Testis (tissue), 2 donors: ENCODE measurements at regions not wholly inside any gene's neighbourhood (a gene's known extent, or its start where the extent isn't known, plus 50 kb on each side); places are given as distances from the start of the nearest gene placed in this dataset.

Source experiments
- DNase-seq: peaks from one replicate; pipeline ENCODE4 v3.0.0-alpha.2; 2019
- H3K27ac ChIP-seq, 2 donors: fragments of 200-600 bp; sonication (generic); one replicate each; pipeline ENCODE4 v1.5.1; 2019
- H3K27me3 ChIP-seq: fragments of 200-600 bp; sonication (generic); one replicate; pipeline ENCODE4 v1.5.1; 2019
- H3K36me3 ChIP-seq: fragments of 200-600 bp; sonication (generic); one replicate; pipeline ENCODE4 v1.5.1; 2017; ENCODE audit warnings: low read depth; ENCODE audit errors: missing control alignments
- H3K4me1 ChIP-seq: fragments of 200-600 bp; sonication (generic); one replicate; pipeline ENCODE4 v1.5.1; 2019
- H3K4me3 ChIP-seq, 2 donors: fragments of 200-600 bp; sonication (generic); one replicate each; pipeline ENCODE4 v1.5.1; 2017 to 2019
- H3K9me3 ChIP-seq: fragments of 200-600 bp; sonication (generic); one replicate; pipeline ENCODE4 v1.5.1; 2017
- CTCF ChIP-seq, 3 experiments: fragments of 450-650 bp in 2 of 3; fragments of 200-600 bp in 1 of 3; sonication (generic) in 1 of 3; IDR thresholded peaks; one replicate each; pipeline ENCODE4 v1.5.1; 2016 to 2019; ENCODE audit warnings: antibody characterized with exemption in 3 of 3, mild to moderate bottlenecking in 2 of 3, moderate library complexity in 1 of 3
- POLR2A ChIP-seq: fragments of 450-650 bp; IDR thresholded peaks from one replicate; pipeline ENCODE4 v1.6.1; 2017; ENCODE audit warnings: antibody characterized with exemption, mild to moderate bottlenecking, moderate library complexity
- WGBS, 2 donors: methylation state at CpG; one replicate each; pipeline ENCODE4 v1.1.5; 2018; 5-methylcytosine and 5-hydroxymethylcytosine counted together
- intact Hi-C: fragments of 100-400 bp; cut with DNase I; formaldehyde crosslinking; loops from one replicate; pipeline ENCODE4 v1.15.1; 2023; ENCODE audit warnings: low total_unique reads

- Histone ChIP-seq H3K27ac (no peak overlapping the region), H3K4me3 (no peak overlapping the region), H3K9me3 (no peaks in the 10 kb centered on the region), H3K4me1 (no peaks in the 10 kb centered on the region), H3K27me3 (no peaks in the 10 kb centered on the region), H3K36me3 (no peaks in the 10 kb centered on the region)
- no peak for DNase-seq
- intact Hi-C loops = no loop called here
- TF ChIP-seq POLR2A (no peak), CTCF (IDR thresholded peaks at IDR 0.05) (no peak)
- WGBS, 2 donors = 58 to 68% methylated on average over 7 of the region's 7 CpGs
Measured at GRCh38 chr13:107563099-107563925, 652.0 kb downstream of the LIG4 start.

- H3K4me3 ChIP-seq = no peak overlapping the region
- no peaks in the 10 kb centered on the region for H3K4me1 ChIP-seq
- 59 to 64% methylated on average over 5 of the region's 5 CpGs for WGBS, 2 donors
- intact Hi-C loops = no loop called here
- DNase-seq = no peak
- no peak for TF ChIP-seq POLR2A
- TF ChIP-seq CTCF (IDR thresholded peaks at IDR 0.05) = no peak
- H3K9me3 ChIP-seq = no peaks in the 10 kb centered on the region
- H3K27ac ChIP-seq = no peak overlapping the region
- no peaks in the 10 kb centered on the region for H3K27me3 ChIP-seq
- H3K36me3 ChIP-seq = no peaks in the 10 kb centered on the region
Measured at GRCh38 chr13:107562203-107562602, 653.1 kb downstream of the LIG4 start.

- intact Hi-C loops = no loop called here
- no peak for DNase-seq
- H3K27me3 ChIP-seq = no peaks in the 10 kb centered on the region
- no peak for TF ChIP-seq CTCF (IDR thresholded peaks at IDR 0.05)
- no peak for TF ChIP-seq POLR2A
- H3K27ac ChIP-seq = no peak overlapping the region
- H3K4me1 ChIP-seq = no peaks in the 10 kb centered on the region
- no peaks in the 10 kb centered on the region for H3K36me3 ChIP-seq
- no peak overlapping the region for H3K4me3 ChIP-seq
- no peaks in the 10 kb centered on the region for H3K9me3 ChIP-seq
- WGBS, 2 donors = 54 to 64% methylated on average over 5 of the region's 5 CpGs
Measured at GRCh38 chr13:107554460-107554859, 660.9 kb downstream of the LIG4 start.

- intact Hi-C loops = no loop called here
- no peak overlapping the region for H3K4me3 ChIP-seq
- H3K27ac ChIP-seq = no peak overlapping the region
- H3K36me3 ChIP-seq = no peaks in the 10 kb centered on the region
- DNase-seq = no peak
- no peaks in the 10 kb centered on the region for H3K4me1 ChIP-seq
- 73 to 90% methylated on average over 6 to 7 of the region's 7 CpGs for WGBS, 2 donors
- TF ChIP-seq POLR2A = no peak
- no peak for TF ChIP-seq CTCF (IDR thresholded peaks at IDR 0.05)
- no peaks in the 10 kb centered on the region for H3K9me3 ChIP-seq
- no peaks in the 10 kb centered on the region for H3K27me3 ChIP-seq
Measured at GRCh38 chr13:107553838-107554237, 661.5 kb downstream of the LIG4 start.

- Histone ChIP-seq H3K9me3 (no peaks in the 10 kb centered on the region), H3K27me3 (no peaks in the 10 kb centered on the region), H3K36me3 (no peaks in the 10 kb centered on the region), H3K4me1 (no peaks in the 10 kb centered on the region), H3K4me3 (no peak overlapping the region), H3K27ac (no peak overlapping the region)
- TF ChIP-seq CTCF (IDR thresholded peaks at IDR 0.05) (no peak), POLR2A (no peak)
- intact Hi-C loops = no loop called here
- DNase-seq = no peak
- whole genome bisulfite sequencing, 2 donors = 47 to 48% methylated on average over 2 of the region's 2 CpGs
Measured at GRCh38 chr13:107551521-107551920, 663.8 kb downstream of the LIG4 start.
